Neural cell (in vitro differentiated cells): ENCODE measurements at regions not wholly inside any gene's neighbourhood (a gene's known extent, or its start where the extent isn't known, plus 50 kb on each side); places are given as distances from the start of the nearest gene placed in this dataset.

ENCODE experiments used
- EP300 ChIP-seq: fragments of 450-650 bp; conservative IDR thresholded peaks from 2 replicates; pipeline ENCODE4 v1.6.1; 2014; ENCODE audit warnings: antibody characterized with exemption, mild to moderate bottlenecking, moderate library complexity; ENCODE audit not compliant: poor library complexity, severe bottlenecking
- EZH2 ChIP-seq: fragments of 200-600, 300-800 bp; shearing (Covaris generic), sonication (generic); IDR thresholded peaks from 2 replicates; pipeline ENCODE4 v1.6.1; 2014; ENCODE audit warnings: antibody characterized with exemption, low read length, borderline replicate concordance, mild to moderate bottlenecking; ENCODE audit not compliant: insufficient read depth, poor library complexity, severe bottlenecking
- POLR2AphosphoS5 ChIP-seq: IDR thresholded peaks from 2 replicates; pipeline ENCODE4 v1.6.1; 2012
- RAD21 ChIP-seq: fragments of 450-650 bp; conservative IDR thresholded peaks from 2 replicates; pipeline ENCODE4 v1.6.1; 2014; ENCODE audit warnings: antibody characterized with exemption, mild to moderate bottlenecking, moderate library complexity
- TF ChIP-seq, protein P1 (sequence below): fragments of 450-650 bp; IDR thresholded peaks from 2 replicates; pipeline ENCODE4 v1.5.1; 2014; ENCODE audit warnings: antibody characterized with exemption, mild to moderate bottlenecking, moderate library complexity; ENCODE audit not compliant: poor library complexity, severe bottlenecking
- TF ChIP-seq, protein P2 (sequence below): IDR thresholded peaks from 2 replicates; pipeline ENCODE4 v1.6.1; 2012; ENCODE audit warnings: borderline replicate concordance

DNA sequence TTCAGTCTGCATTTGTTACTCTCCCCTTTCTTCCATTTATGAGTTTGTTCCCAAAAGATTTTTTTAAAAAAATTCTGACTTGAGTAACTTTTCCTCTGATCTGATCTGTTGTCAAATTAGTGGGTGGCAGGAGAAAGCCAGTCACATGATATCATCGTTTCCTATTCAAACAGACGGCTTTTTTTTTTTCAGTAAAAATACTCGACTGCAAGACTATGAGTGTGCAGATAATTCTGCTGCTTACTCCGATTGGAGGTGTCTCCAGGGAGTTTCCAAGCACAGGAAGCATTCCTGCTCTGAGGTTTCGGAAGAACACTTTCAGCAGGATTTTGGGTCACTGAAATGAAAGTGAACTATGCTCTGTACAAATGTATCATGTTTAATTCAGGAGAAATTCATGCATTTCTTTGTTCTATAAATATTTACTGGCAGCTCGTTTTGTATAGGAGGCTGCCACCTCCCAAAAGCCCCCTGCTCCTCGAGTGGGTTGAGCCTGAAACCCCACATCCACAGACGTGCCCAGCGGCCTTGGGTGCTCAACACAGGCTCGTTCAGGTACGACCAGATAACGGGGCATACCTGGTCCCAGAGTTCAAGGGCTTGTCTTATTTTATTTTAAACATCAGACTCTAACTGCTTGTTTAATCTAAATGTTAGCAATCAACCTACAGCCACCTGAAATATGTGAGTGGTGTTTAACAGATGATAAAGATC lies 126.9 kb upstream of the ZNF516 start:
- TF ChIP-seq RAD21 (no peak), EZH2 (no peak), EP300 (no peak), POLR2AphosphoS5 (no peak)
- TF ChIP-seq, protein P1, sequence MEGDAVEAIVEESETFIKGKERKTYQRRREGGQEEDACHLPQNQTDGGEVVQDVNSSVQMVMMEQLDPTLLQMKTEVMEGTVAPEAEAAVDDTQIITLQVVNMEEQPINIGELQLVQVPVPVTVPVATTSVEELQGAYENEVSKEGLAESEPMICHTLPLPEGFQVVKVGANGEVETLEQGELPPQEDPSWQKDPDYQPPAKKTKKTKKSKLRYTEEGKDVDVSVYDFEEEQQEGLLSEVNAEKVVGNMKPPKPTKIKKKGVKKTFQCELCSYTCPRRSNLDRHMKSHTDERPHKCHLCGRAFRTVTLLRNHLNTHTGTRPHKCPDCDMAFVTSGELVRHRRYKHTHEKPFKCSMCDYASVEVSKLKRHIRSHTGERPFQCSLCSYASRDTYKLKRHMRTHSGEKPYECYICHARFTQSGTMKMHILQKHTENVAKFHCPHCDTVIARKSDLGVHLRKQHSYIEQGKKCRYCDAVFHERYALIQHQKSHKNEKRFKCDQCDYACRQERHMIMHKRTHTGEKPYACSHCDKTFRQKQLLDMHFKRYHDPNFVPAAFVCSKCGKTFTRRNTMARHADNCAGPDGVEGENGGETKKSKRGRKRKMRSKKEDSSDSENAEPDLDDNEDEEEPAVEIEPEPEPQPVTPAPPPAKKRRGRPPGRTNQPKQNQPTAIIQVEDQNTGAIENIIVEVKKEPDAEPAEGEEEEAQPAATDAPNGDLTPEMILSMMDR, result no peak
- TF ChIP-seq, protein P2, sequence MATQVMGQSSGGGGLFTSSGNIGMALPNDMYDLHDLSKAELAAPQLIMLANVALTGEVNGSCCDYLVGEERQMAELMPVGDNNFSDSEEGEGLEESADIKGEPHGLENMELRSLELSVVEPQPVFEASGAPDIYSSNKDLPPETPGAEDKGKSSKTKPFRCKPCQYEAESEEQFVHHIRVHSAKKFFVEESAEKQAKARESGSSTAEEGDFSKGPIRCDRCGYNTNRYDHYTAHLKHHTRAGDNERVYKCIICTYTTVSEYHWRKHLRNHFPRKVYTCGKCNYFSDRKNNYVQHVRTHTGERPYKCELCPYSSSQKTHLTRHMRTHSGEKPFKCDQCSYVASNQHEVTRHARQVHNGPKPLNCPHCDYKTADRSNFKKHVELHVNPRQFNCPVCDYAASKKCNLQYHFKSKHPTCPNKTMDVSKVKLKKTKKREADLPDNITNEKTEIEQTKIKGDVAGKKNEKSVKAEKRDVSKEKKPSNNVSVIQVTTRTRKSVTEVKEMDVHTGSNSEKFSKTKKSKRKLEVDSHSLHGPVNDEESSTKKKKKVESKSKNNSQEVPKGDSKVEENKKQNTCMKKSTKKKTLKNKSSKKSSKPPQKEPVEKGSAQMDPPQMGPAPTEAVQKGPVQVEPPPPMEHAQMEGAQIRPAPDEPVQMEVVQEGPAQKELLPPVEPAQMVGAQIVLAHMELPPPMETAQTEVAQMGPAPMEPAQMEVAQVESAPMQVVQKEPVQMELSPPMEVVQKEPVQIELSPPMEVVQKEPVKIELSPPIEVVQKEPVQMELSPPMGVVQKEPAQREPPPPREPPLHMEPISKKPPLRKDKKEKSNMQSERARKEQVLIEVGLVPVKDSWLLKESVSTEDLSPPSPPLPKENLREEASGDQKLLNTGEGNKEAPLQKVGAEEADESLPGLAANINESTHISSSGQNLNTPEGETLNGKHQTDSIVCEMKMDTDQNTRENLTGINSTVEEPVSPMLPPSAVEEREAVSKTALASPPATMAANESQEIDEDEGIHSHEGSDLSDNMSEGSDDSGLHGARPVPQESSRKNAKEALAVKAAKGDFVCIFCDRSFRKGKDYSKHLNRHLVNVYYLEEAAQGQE, result no peak
